ENCODE measurements at regions not wholly inside any gene's neighbourhood (a gene's known extent, or its start where the extent isn't known, plus 50 kb on each side); places are given as distances from the start of the nearest gene placed in this dataset.
"Not testable (repeated sequence)": the region's sequence is repeated elsewhere in the genome, so short reads cannot be mapped to it uniquely, and the experiment has no call there.

DNA sequence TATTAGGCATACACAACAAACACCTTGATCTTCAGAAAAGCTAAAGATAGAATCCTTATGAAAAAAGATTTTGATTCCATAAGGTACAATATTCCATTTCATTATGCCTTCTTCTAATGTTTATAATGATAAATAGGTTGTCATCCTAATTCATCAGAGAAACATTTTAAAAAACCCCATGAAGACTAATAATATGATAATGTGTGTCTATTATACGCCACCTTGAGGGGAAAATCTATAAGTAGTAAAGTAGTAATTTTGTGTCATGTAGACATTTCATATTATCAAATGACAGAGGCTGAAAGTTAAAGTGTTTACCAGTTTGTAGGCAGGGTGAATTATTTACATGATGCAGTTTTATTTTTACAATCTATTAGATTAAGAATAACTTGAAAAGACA is 524.3 kb downstream of the GBE1 start:
- WGBS: 100% methylated on average over 1 of the region's 1 CpG
- Histone ChIP-seq H3K4me3 (ENCODE audit: low read length) (no peak overlapping the region), H3K36me3 (ENCODE audit: insufficient read depth, low read length) (no peaks in the 10 kb centered on the region), H3K4me1 (ENCODE audit: insufficient read depth, low read length) (no peaks in the 10 kb centered on the region; the same call in 1 of the 2 replicates), H3K27me3 (ENCODE audit: insufficient read depth, low read length) (no peaks in the 10 kb centered on the region), H3K9me3 (ENCODE audit: insufficient read depth, low read depth, low read length) (no peaks in the 10 kb centered on the region), H3K27ac (ENCODE audit: low read depth, low read length) (no peak overlapping the region), H3K9ac (ENCODE audit: low read depth, low read length) (no peak overlapping the region)

DNA sequence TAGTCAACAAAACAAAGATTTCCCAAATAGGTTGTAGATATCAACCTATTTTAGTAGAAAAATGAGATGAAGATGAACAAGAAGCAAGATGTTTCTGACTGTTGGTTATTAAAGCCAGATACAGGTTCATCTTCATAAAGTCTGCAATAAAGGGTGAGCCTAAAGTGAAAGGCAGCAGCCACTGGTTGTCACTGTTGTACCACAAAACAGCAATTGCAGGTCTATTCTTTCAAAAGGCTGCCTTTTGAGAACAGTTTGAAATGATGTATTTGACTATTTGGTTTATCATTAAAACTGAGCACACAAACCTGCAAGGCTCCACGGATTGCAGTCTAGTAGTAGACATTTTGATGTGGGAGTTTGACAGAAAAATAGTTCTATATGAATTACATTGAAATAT is 543.4 kb downstream of the GBE1 start:
- no peak overlapping the region for H3K27ac ChIP-seq (ENCODE audit: low read depth, low read length)
- no CpG with 5 or more reads among the region's 1 CpG for WGBS
- H3K36me3 ChIP-seq (ENCODE audit: insufficient read depth, low read length): no peaks in the 10 kb centered on the region
- H3K9ac ChIP-seq (ENCODE audit: low read depth, low read length): no peak overlapping the region
- no peaks in the 10 kb centered on the region for H3K9me3 ChIP-seq (ENCODE audit: insufficient read depth, low read depth, low read length)
- no peak overlapping the region for H3K4me3 ChIP-seq (ENCODE audit: low read length)
- H3K27me3 ChIP-seq (ENCODE audit: insufficient read depth, low read length): no peaks in the 10 kb centered on the region
- H3K4me1 ChIP-seq (ENCODE audit: insufficient read depth, low read length): no peaks in the 10 kb centered on the region

DNA sequence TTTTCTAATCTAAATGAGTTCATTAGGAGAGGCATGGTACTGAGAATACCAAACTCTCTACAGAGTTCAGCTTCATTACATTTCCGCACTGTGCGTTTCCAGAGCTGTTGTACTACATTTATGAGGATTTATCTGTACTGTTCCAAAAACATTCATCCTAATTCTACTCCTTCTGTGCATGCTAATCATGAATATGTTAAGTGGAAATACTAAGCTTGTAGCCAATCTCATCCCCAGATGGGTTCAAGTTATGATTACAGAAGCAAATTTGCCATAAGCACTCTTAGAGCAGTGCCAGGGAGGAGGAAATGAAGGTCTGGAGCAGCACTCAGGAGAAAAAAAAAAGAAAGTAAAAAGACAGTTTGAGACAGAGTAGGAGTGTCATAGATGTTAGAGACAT is 544.3 kb downstream of the GBE1 start:
- no peaks in the 10 kb centered on the region for H3K9me3 ChIP-seq (ENCODE audit: insufficient read depth, low read depth, low read length)
- no peak overlapping the region for H3K27ac ChIP-seq (ENCODE audit: low read depth, low read length)
- WGBS: 100% methylated on average over 1 of the region's 2 CpGs
- H3K9ac ChIP-seq (ENCODE audit: low read depth, low read length): no peak overlapping the region
- H3K36me3 ChIP-seq (ENCODE audit: insufficient read depth, low read length): no peaks in the 10 kb centered on the region
- H3K4me3 ChIP-seq (ENCODE audit: low read length): no peak overlapping the region
- no peaks in the 10 kb centered on the region for H3K27me3 ChIP-seq (ENCODE audit: insufficient read depth, low read length)
- no peaks in the 10 kb centered on the region for H3K4me1 ChIP-seq (ENCODE audit: insufficient read depth, low read length)

DNA sequence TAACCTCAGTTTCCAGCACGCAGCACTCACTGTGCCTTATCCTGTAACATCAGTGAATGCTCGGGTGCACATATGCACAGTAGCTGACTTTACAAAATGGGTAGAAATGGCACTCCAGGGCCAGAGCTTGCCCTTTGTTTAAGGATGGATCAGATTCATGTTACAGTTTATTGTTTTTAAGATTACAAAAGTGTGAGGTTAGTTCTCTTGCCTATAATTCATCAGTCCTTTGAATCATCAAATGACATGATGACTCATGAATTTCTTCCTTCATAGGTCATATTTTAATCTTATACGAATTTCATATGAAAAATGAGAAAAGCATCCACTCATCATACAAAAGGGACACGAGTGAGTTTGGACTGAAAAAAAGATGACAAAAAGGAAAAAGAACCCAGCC is 545.3 kb downstream of the GBE1 start:
- 82% methylated on average over 3 of the region's 4 CpGs for WGBS
- Histone ChIP-seq H3K9me3 (ENCODE audit: insufficient read depth, low read depth, low read length) (no peaks in the 10 kb centered on the region), H3K36me3 (ENCODE audit: insufficient read depth, low read length) (no peaks in the 10 kb centered on the region), H3K27ac (ENCODE audit: low read depth, low read length) (no peak overlapping the region), H3K9ac (ENCODE audit: low read depth, low read length) (no peak overlapping the region), H3K4me1 (ENCODE audit: insufficient read depth, low read length) (no peaks in the 10 kb centered on the region), H3K4me3 (ENCODE audit: low read length) (no peak overlapping the region), H3K27me3 (ENCODE audit: insufficient read depth, low read length) (no peaks in the 10 kb centered on the region)

DNA sequence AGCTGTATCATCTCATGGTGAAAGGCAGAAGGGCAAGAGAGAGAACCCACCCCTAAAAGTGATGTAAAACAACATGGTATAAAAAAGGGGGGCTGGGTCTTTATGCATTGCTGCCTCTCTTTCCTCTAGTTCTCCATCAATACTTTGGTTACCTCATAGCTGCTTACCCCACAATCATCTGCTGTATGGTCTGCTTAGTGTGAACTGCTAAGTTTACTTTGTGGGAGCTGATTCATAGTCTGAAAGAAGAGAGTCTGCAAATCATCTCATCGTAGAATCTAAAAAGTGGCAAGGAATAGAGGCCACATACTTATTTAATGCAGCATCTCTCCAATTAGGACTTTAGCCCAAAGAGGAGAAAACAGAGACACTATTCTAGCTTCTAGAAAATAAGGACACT is 546.8 kb downstream of the GBE1 start:
- Histone ChIP-seq H3K9ac (ENCODE audit: low read depth, low read length) (no peak overlapping the region), H3K27ac (ENCODE audit: low read depth, low read length) (no peak overlapping the region), H3K4me3 (ENCODE audit: low read length) (no peak overlapping the region), H3K9me3 (ENCODE audit: insufficient read depth, low read depth, low read length) (no peaks in the 10 kb centered on the region), H3K4me1 (ENCODE audit: insufficient read depth, low read length) (no peaks in the 10 kb centered on the region), H3K36me3 (ENCODE audit: insufficient read depth, low read length) (no peaks in the 10 kb centered on the region), H3K27me3 (ENCODE audit: insufficient read depth, low read length) (no peaks in the 10 kb centered on the region)
- 100% methylated on average over 1 of the region's 1 CpG for WGBS

DNA sequence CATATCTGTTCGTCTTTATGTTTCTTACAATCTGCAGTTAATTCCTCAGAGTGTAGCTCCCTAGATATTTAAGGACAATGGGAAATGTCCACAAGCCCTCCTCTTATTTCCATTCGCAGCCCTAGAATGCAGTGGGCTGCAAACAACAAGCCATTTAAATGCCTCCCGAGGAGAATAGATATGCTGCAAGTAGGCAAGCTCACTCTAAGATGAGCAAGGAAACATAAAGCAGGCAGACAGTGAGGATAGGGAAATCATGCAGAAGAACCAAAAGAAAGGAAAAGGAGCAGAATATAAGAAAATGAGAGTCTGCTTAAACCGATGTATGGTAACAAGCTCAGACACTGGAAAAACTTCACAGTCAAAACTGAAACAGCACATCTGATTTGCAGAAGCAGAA is 561.9 kb downstream of the GBE1 start:
- WGBS: 80% methylated on average over 4 of the region's 4 CpGs
- no peak overlapping the region for H3K4me3 ChIP-seq (ENCODE audit: low read length)
- no peaks in the 10 kb centered on the region for H3K9me3 ChIP-seq (ENCODE audit: insufficient read depth, low read depth, low read length)
- H3K4me1 ChIP-seq (ENCODE audit: insufficient read depth, low read length): 0 out of 2 replicates have a peak, but pooled peaks cover 3% of the 10 kb centered on the region
- H3K27me3 ChIP-seq (ENCODE audit: insufficient read depth, low read length): no peaks in the 10 kb centered on the region
- no peaks in the 10 kb centered on the region for H3K36me3 ChIP-seq (ENCODE audit: insufficient read depth, low read length)
- H3K9ac ChIP-seq (ENCODE audit: low read depth, low read length): no peak overlapping the region
- H3K27ac ChIP-seq (ENCODE audit: low read depth, low read length): no peak overlapping the region

DNA sequence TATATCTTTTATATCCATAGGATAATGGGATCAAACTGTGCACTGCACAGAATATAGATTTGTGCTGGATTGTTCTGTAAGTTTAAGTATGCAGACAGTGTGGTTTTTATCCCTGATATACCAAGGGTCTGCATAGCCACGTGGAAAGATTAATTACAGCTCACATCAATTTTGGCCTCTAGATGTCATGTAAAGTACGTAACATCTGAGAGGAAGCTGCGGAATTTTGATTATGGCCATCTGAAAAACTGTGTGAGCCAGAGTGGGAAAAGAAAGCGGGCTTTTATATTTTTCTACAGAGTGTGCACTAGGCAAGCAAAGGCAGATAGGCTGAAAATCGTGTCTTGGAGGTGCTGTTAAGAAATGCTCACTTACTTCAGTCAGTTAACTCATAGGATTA is 562.7 kb downstream of the GBE1 start:
- no peaks in the 10 kb centered on the region for H3K9me3 ChIP-seq (ENCODE audit: insufficient read depth, low read depth, low read length)
- 90% methylated on average over 5 of the region's 5 CpGs for WGBS
- H3K27me3 ChIP-seq (ENCODE audit: insufficient read depth, low read length): no peaks in the 10 kb centered on the region
- H3K4me3 ChIP-seq (ENCODE audit: low read length): no peak overlapping the region
- 0 out of 2 replicates have a peak, but pooled peaks cover 3% of the 10 kb centered on the region for H3K4me1 ChIP-seq (ENCODE audit: insufficient read depth, low read length)
- no peak overlapping the region for H3K27ac ChIP-seq (ENCODE audit: low read depth, low read length)
- no peak overlapping the region for H3K9ac ChIP-seq (ENCODE audit: low read depth, low read length)
- H3K36me3 ChIP-seq (ENCODE audit: insufficient read depth, low read length): no peaks in the 10 kb centered on the region

DNA sequence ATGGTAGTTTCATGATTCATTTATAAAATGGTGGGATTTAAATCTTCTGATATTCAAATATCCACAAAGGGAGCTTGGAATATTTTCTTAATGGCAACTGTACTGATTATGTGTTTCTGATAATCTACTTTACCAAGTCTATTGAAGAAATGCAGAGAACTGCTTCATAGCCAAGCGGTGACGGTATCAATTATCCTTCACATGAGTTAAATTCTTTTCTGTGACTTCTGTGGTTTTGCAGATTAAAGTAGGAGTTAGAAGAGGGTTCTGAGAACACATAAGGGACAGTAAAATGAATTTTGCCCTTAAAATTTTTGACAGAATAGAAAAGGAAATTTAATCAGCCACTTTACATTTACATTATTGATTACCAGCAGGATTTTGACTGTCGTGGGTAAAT is 563.2 kb downstream of the GBE1 start:
- H3K4me1 ChIP-seq (ENCODE audit: insufficient read depth, low read length): 0 out of 2 replicates have a peak, but pooled peaks cover 3% of the 10 kb centered on the region
- no peak overlapping the region for H3K27ac ChIP-seq (ENCODE audit: low read depth, low read length)
- 93% methylated on average over 2 of the region's 3 CpGs for WGBS
- no peak overlapping the region for H3K9ac ChIP-seq (ENCODE audit: low read depth, low read length)
- H3K27me3 ChIP-seq (ENCODE audit: insufficient read depth, low read length): no peaks in the 10 kb centered on the region
- H3K36me3 ChIP-seq (ENCODE audit: insufficient read depth, low read length): no peaks in the 10 kb centered on the region
- H3K9me3 ChIP-seq (ENCODE audit: insufficient read depth, low read depth, low read length): no peaks in the 10 kb centered on the region
- H3K4me3 ChIP-seq (ENCODE audit: low read length): no peak overlapping the region

DNA sequence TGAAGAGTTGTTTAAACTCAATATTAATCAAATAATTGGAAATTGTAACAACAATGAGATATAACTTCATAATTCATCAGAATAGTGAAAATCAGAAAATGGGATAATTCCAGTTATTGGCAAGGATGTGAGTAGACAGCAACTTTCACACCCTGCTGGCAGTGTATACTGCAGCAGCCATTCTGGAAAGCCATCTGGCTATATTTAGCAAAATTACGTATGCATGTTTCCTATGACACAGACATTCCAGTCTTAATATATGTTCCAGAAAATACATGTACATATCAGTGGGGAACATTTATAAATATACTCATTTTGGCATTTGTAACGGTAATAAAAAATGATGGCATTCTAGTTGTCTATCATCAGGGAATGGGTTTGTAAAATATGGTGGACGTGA is 564.1 kb downstream of the GBE1 start:
- Histone ChIP-seq H3K27ac (ENCODE audit: low read depth, low read length) (no peak overlapping the region), H3K4me3 (ENCODE audit: low read length) (no peak overlapping the region), H3K9me3 (ENCODE audit: insufficient read depth, low read depth, low read length) (no peaks in the 10 kb centered on the region), H3K36me3 (ENCODE audit: insufficient read depth, low read length) (no peaks in the 10 kb centered on the region), H3K4me1 (ENCODE audit: insufficient read depth, low read length) (0 out of 2 replicates have a peak, but pooled peaks cover 3% of the 10 kb centered on the region), H3K9ac (ENCODE audit: low read depth, low read length) (no peak overlapping the region), H3K27me3 (ENCODE audit: insufficient read depth, low read length) (no peaks in the 10 kb centered on the region)
- 100% methylated on average over 2 of the region's 3 CpGs for WGBS

DNA sequence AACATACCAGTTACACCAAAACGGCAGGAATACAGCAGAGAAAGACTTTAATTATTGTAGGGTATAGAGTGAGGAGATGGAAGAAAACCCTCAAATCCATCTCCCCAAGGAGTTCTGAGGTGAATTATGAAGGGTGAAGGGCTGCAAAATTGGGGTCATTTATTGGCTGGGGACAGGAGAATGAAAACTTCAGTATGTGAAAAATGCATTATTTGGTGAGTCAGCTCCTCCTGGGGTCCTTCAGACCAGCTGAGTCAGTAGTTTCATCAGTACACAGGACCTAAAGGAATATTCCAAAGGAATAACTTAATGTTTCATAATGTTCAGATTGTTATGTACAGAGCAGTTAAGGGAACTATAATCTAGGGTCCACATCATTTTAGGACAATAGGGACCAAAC is 566.0 kb downstream of the GBE1 start:
- Histone ChIP-seq H3K27ac (ENCODE audit: low read depth, low read length) (no peak overlapping the region), H3K4me3 (ENCODE audit: low read length) (no peak overlapping the region), H3K36me3 (ENCODE audit: insufficient read depth, low read length) (no peaks in the 10 kb centered on the region), H3K9ac (ENCODE audit: low read depth, low read length) (no peak overlapping the region), H3K9me3 (ENCODE audit: insufficient read depth, low read depth, low read length) (no peaks in the 10 kb centered on the region), H3K27me3 (ENCODE audit: insufficient read depth, low read length) (no peaks in the 10 kb centered on the region), H3K4me1 (ENCODE audit: insufficient read depth, low read length) (0 out of 2 replicates have a peak, but pooled peaks cover 3% of the 10 kb centered on the region)
- 100% methylated on average over 1 of the region's 1 CpG for WGBS

DNA sequence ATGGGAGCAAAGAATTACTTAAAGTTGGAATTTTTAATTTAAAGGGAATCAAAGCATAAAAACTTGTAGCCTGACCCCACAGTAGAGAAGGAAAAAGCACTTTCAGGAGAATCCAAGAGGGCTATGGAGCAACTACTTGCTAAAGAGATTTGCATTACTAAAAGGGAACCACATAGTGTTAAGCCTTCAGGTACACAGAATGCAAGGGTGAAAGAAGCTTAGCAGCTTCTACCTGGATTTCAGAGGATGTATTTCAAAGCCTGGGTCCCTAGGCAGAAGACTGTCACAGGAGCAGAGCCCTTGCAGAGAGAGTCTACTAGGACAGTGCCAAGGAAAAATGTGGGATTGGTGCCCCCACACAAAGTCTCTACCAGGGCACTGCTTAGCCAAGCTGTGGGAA is 575.0 kb downstream of the GBE1 start:
- Histone ChIP-seq H3K9me3 (ENCODE audit: insufficient read depth, low read depth, low read length) (peaks cover 8% of the 10 kb centered on the region; the same call in 1 of the 2 replicates), H3K4me3 (ENCODE audit: low read length) (no peak overlapping the region), H3K9ac (ENCODE audit: low read depth, low read length) (no peak overlapping the region)

DNA sequence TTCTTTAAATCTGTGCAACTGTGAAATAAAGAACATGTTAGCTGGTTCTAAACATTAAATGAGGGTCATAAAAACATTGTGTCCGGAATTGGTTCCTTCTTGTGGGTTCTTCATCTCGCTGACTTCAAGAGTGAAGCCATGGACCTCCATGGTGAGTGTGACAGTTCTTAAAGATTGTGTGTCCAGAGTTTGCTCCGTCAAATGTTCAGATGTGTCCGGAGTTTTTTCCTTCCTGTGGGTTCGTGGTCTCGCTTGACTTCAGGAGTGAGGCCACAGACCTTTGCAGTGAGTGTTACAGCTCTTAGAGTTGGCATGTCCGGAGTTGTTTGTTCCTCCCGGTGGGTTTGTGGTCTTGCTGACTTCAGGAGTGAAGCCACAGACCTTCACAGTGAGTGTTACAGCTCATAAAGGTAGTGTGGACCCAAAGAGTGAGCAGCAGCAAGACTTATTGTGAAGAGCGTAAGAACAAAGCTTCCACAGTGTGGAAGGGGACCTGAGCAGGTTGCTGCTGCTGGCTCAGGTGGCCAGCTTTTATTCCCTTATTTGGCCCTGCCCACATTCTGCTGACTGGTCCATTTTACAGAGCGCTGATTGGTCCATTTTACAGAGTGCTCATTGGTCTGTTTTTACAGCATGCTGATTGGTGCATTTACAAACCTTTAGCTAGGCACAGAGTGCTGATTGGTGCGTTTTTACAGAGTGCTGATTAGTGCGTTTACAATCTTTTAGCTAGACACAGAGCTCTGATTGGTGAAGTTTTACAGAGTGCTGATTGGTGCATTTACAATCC is 579.2 kb downstream of the GBE1 start:
- H3K9ac ChIP-seq (ENCODE audit: low read depth, low read length); H3K4me3 ChIP-seq (ENCODE audit: low read length); H3K36me3 ChIP-seq (ENCODE audit: insufficient read depth, low read length); H3K4me1 ChIP-seq (ENCODE audit: insufficient read depth, low read length); H3K27me3 ChIP-seq (ENCODE audit: insufficient read depth, low read length); H3K27ac ChIP-seq (ENCODE audit: low read depth, low read length): not testable (repeated sequence)
- 95% methylated on average over 12 of the region's 12 CpGs for WGBS
- H3K9me3 ChIP-seq (ENCODE audit: insufficient read depth, low read depth, low read length): peaks cover 15% of the 10 kb centered on the region

More for the DNA sequence above, 575.0 kb downstream of the GBE1 start:
- Histone ChIP-seq H3K36me3 (ENCODE audit: insufficient read depth, low read length) (no peaks in the 10 kb centered on the region), H3K4me1 (ENCODE audit: insufficient read depth, low read length) (no peaks in the 10 kb centered on the region), H3K27ac (ENCODE audit: low read depth, low read length) (no peak overlapping the region), H3K27me3 (ENCODE audit: insufficient read depth, low read length) (no peaks in the 10 kb centered on the region)

Data from HUES64 (cell line).